CD4-positive, alpha-beta T cell treated with Interleukin-15 for 4 hours (primary cell): ENCODE measurements at regions not wholly inside any gene's neighbourhood (a gene's known extent, or its start where the extent isn't known, plus 50 kb on each side); places are given as distances from the start of the nearest gene placed in this dataset.

Experiments used
- DNase-seq: peaks from one replicate; pipeline ENCODE4 v3.0.0-alpha.2; 2020; ENCODE audit warnings: low spot score

- no peak for DNase-seq
Observed at GRCh38 chr9:108550106-108550505, 305.7 kb downstream of the ACTL7B start.

GRCh38 chr9:108549184-108549583, 306.6 kb downstream of the ACTL7B start:
- no peak for DNase-seq

- no peak for DNase-seq
Observed at GRCh38 chr9:108547411-108548135, 308.2 kb downstream of the ACTL7B start.

- no peak for DNase-seq
Observed at GRCh38 chr9:108546215-108546614, 309.6 kb downstream of the ACTL7B start.

GRCh38 chr9:108545436-108545835, 310.4 kb downstream of the ACTL7B start:
- no peak for DNase-seq

GRCh38 chr9:108544866-108545265, 310.9 kb downstream of the ACTL7B start:
- DNase-seq, result no peak

GRCh38 chr9:108543251-108543778, 312.5 kb downstream of the ACTL7B start:
- no peak for DNase-seq

- DNase-seq, result no peak
Observed at GRCh38 chr9:108537756-108538155, 318.0 kb downstream of the ACTL7B start.

- DNase-seq, result no peak
Observed at GRCh38 chr9:108536836-108537601, 318.8 kb downstream of the ACTL7B start.

GRCh38 chr9:108535526-108535925, 320.3 kb downstream of the ACTL7B start:
- no peak for DNase-seq

GRCh38 chr9:108534741-108535140, 321.0 kb downstream of the ACTL7B start:
- DNase-seq, result no peak

- DNase-seq, result no peak
Observed at GRCh38 chr9:108530141-108530540, 325.6 kb downstream of the ACTL7B start.

- DNase-seq, result no peak
Observed at GRCh38 chr9:108528231-108528630, 327.6 kb downstream of the ACTL7B start.

GRCh38 chr9:108526518-108526917, 329.3 kb downstream of the ACTL7B start:
- DNase-seq, result no peak

- no peak for DNase-seq
Observed at GRCh38 chr9:108525186-108525585, 330.6 kb downstream of the ACTL7B start.

GRCh38 chr9:108521063-108521590, 334.7 kb downstream of the ACTL7B start:
- DNase-seq, result no peak

GRCh38 chr9:108519437-108519836, 336.3 kb downstream of the ACTL7B start:
- DNase-seq, result no peak

GRCh38 chr9:108517651-108518365, 338.0 kb downstream of the ACTL7B start:
- DNase-seq, result no peak

GRCh38 chr9:108516391-108516790, 339.4 kb downstream of the ACTL7B start:
- DNase-seq, result no peak

- no peak for DNase-seq
Observed at GRCh38 chr9:108515856-108516255, 339.9 kb downstream of the ACTL7B start.

- DNase-seq, result no peak
Observed at GRCh38 chr9:108512426-108513173, 343.2 kb downstream of the ACTL7B start.

GRCh38 chr9:108511307-108511706, 344.5 kb downstream of the ACTL7B start:
- DNase-seq, result no peak
